Liver (tissue), 2 donors: ENCODE measurements at regions not wholly inside any gene's neighbourhood (a gene's known extent, or its start where the extent isn't known, plus 50 kb on each side); places are given as distances from the start of the nearest gene placed in this dataset.

Source experiments
- CTCF ChIP-seq: fragments of 150-350 bp; IDR thresholded peaks from 2 replicates; pipeline ENCODE4 v1.5.1; 2017; ENCODE audit warnings: improper control_type of control experiment, low read depth, low read length; ENCODE audit not compliant: missing input control
- FOXA1 ChIP-seq: IDR thresholded peaks from 2 replicates; pipeline ENCODE4 v1.6.1; 2016; ENCODE audit warnings: antibody characterized with exemption
- MAX ChIP-seq: IDR thresholded peaks from 2 replicates; pipeline ENCODE4 v1.6.1; 2016; ENCODE audit warnings: antibody characterized with exemption
- ZBTB33 ChIP-seq: IDR thresholded peaks from 2 replicates; pipeline ENCODE4 v1.6.1; 2016; ENCODE audit warnings: antibody characterized with exemption
- donor health status: healthy.

- TF ChIP-seq MAX (no peak), FOXA1 (no peak), CTCF (no peak), ZBTB33 (no peak)
Measured at GRCh38 chr5:3351581-3352442, 243.8 kb upstream of the IRX1 start.
